Mucosa of descending colon (tissue), 3 donors: ENCODE measurements at regions not wholly inside any gene's neighbourhood (a gene's known extent, or its start where the extent isn't known, plus 50 kb on each side); places are given as distances from the start of the nearest gene placed in this dataset.
"Not testable (repeated sequence)": the region's sequence is repeated elsewhere in the genome, so short reads cannot be mapped to it uniquely, and the experiment has no call there.

ENCODE experiments used
- ATAC-seq: fragments of 200-7000 bp; cut with Tn5 transposase; one replicate; pipeline ENCODE4 v1.9.1; 2020; ENCODE audit warnings: mild to moderate bottlenecking, moderate library complexity
- DNase-seq, 3 donors: peaks; one replicate each; pipeline ENCODE4 v3.0.0-alpha.2; 2020
- H3K36me3 ChIP-seq: fragments of 200-600 bp; one replicate; pipeline ENCODE4 v1.8.0; 2021; ENCODE audit warnings: low read depth, mild to moderate bottlenecking
- H3K4me1 ChIP-seq: fragments of 200-600 bp; one replicate; pipeline ENCODE4 v1.8.0; 2021; ENCODE audit warnings: low read depth, mild to moderate bottlenecking
- H3K4me3 ChIP-seq: fragments of 200-600 bp; one replicate; pipeline ENCODE4 v1.8.0; 2021; ENCODE audit warnings: mild to moderate bottlenecking
- H3K9me3 ChIP-seq: fragments of 200-600 bp; one replicate; pipeline ENCODE4 v1.8.0; 2021; ENCODE audit warnings: mild to moderate bottlenecking
- intact Hi-C, 2 donors: fragments of 100-400 bp; cut with DNase I in 1 of 2; cut with micrococcal nuclease in 1 of 2; formaldehyde crosslinking; loops; one replicate each; pipeline versions ENCODE4 v1.11.0 to v1.11.1; 2022; cut with DNase I, micrococcal nuclease
- TF ChIP-seq, protein P1 (sequence below): fragments of 200-600 bp; IDR thresholded peaks from one replicate; pipeline ENCODE4 v1.8.0; 2022; ENCODE audit warnings: antibody characterized with exemption, mild to moderate bottlenecking
- donor health status: DM: no; HTN: no; CAD: no; lungs with moderate emphysema.
- donor health status: DM: no; HTN: no; CAD: no.
- donor health status: DM: no; HTN: yes; CAD: no.

- Histone ChIP-seq H3K4me1 (no peaks in the 10 kb centered on the region), H3K4me3 (no peak overlapping the region), H3K36me3 (no peaks in the 10 kb centered on the region), H3K9me3 (no peaks in the 10 kb centered on the region)
- TF ChIP-seq, protein P1, sequence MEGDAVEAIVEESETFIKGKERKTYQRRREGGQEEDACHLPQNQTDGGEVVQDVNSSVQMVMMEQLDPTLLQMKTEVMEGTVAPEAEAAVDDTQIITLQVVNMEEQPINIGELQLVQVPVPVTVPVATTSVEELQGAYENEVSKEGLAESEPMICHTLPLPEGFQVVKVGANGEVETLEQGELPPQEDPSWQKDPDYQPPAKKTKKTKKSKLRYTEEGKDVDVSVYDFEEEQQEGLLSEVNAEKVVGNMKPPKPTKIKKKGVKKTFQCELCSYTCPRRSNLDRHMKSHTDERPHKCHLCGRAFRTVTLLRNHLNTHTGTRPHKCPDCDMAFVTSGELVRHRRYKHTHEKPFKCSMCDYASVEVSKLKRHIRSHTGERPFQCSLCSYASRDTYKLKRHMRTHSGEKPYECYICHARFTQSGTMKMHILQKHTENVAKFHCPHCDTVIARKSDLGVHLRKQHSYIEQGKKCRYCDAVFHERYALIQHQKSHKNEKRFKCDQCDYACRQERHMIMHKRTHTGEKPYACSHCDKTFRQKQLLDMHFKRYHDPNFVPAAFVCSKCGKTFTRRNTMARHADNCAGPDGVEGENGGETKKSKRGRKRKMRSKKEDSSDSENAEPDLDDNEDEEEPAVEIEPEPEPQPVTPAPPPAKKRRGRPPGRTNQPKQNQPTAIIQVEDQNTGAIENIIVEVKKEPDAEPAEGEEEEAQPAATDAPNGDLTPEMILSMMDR: no peak
- DNase-seq (no peak), ATAC-seq (no peak)
- intact Hi-C loops: no loop called here
Observed at GRCh38 chr12:111246477-111247011, 122.4 kb downstream of the PHETA1 start.

DNA sequence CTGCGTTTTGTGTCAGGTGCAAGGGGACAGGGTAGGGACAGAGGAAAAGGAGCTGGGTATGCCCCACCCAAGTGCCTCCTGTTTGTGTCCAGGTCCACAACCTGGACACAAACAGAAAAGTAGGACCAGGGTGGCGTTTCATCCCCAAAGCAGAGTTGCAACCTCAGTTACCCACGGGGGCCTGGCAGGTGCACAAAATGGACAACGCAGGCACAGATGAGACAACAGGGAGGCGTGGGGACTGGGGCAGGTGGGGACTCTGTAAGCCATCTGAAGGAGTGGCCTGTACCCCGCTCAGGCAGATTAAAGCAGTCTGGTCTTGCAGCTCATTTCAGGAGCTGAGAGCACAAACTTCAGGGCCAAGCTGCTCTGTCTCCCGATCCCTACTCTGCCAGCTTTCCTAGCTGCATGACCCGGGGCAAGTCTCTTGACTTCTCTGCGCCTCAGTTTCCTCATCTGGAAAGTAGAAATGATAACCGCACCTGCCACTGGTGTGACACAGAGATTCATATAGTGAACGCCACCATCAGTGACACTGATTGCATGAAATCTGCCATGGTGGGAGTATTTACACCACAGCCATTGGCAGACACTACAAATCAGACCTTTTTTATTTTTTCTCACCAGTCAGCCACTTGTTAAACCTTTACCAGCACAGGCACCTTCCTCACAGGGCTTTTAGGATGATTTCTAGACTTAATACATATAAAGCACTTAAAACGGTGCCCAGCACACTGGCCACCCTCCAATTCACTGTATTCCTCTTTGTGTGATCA lies 123.0 kb downstream of the PHETA1 start:
- TF ChIP-seq, protein P1: no peak
- Histone ChIP-seq H3K4me3 (no peak overlapping the region), H3K9me3 (no peaks in the 10 kb centered on the region), H3K36me3 (no peaks in the 10 kb centered on the region), H3K4me1 (no peaks in the 10 kb centered on the region)
- intact Hi-C loops: no loop called here
- no peak for ATAC-seq
- DNase-seq: no peak

DNA sequence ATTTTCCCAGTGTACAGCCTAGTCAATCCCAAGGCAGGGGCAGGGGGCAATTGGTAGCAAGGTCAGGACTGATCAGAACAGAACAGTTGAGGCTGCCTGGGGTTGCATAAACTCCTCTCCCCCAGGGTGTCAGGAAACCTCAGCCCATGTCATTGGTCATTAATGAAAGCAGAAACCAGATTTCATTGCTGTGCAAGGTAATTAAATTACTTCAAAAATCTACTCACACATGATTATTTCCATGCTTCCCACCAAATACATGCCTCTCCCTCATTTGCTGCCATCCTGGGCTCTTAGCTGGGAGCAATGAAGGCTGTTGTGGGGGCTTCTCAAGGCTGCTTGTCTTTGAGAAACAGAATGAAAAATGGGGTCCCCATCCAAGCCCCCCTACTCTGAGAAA lies 124.2 kb downstream of the PHETA1 start:
- Histone ChIP-seq H3K36me3 (no peaks in the 10 kb centered on the region), H3K4me3 (no peak overlapping the region), H3K9me3 (no peaks in the 10 kb centered on the region), H3K4me1 (no peaks in the 10 kb centered on the region)
- no peak for ATAC-seq
- TF ChIP-seq, protein P1: no peak
- intact Hi-C loops: no loop called here
- DNase-seq: no peak

- H3K9me3 ChIP-seq, H3K4me1 ChIP-seq, H3K36me3 ChIP-seq, DNase-seq, H3K4me3 ChIP-seq, intact Hi-C loops, ATAC-seq: not testable (repeated sequence)
Observed at GRCh38 chr12:111242817-111243216, 126.1 kb downstream of the PHETA1 start.

GRCh38 chr12:111242184-111242583 lies 126.7 kb downstream of the PHETA1 start:
- TF ChIP-seq, protein P1: no peak
- no peak overlapping the region for H3K4me3 ChIP-seq
- H3K36me3 ChIP-seq: no peaks in the 10 kb centered on the region
- H3K9me3 ChIP-seq: no peaks in the 10 kb centered on the region
- intact Hi-C loops: no loop called here
- ATAC-seq (no peak), DNase-seq (no peak)
- no peaks in the 10 kb centered on the region for H3K4me1 ChIP-seq

GRCh38 chr12:111240374-111240773 lies 128.5 kb downstream of the PHETA1 start:
- TF ChIP-seq, protein P1: no peak
- no peak for ATAC-seq
- no peaks in the 10 kb centered on the region for H3K9me3 ChIP-seq
- no peak for DNase-seq
- intact Hi-C loops: no loop called here
- no peaks in the 10 kb centered on the region for H3K4me1 ChIP-seq
- H3K36me3 ChIP-seq: no peaks in the 10 kb centered on the region
- H3K4me3 ChIP-seq: no peak overlapping the region
